ENCODE measurements at regions not wholly inside any gene's neighbourhood (a gene's known extent, or its start where the extent isn't known, plus 50 kb on each side); places are given as distances from the start of the nearest gene placed in this dataset.

DNA sequence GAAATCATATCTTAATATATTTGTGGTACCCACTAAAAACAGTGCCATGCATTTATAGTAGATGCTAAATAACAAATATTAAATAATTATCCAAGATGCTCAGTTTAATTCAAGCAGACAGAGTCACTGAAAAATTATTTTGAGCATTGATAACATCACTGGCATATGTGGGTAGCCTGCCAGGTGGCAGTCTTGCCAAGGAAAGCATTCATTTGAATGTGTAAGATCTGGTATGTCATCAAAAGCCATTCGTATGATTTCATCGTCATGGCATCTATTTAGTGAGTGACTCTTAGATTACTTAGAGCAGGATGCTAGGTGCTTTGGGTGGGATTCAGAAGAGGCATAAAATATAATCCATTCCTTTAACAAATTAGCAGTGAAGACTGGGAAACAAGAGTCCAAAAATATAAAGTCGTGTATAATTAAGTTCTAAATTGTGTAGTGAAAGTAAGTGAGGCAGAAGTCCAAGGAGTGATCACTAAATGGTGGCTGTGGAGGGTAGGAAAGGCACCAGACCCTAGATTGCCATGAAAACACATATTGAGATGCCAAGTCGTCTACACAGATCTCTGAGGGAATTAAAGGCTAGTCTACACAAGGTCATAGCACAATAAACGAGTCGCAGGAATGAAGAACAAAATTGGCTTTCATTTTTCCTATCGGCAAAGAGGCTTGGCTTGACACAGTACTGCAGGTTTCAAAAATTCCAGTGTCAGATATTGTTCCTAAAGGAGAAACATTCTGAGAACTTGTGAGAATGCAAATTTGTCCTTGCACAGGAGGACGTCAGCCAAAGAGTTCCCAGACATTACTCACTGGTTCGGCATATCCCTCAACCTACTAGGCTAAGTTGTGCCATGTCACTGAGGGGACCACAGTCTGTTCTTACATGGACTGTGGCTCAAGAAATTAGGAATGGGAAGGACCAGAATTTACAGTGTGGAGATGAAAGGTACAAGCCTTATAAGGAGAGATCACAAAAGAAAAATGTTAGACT, 130.8 kb downstream of the LYPLAL1 start:
- peak; percentile 19 for DNase-seq

- DNase-seq: no peak
Observed at GRCh38 chr1:219302697-219303096, 129.0 kb downstream of the LYPLAL1 start.

DNA sequence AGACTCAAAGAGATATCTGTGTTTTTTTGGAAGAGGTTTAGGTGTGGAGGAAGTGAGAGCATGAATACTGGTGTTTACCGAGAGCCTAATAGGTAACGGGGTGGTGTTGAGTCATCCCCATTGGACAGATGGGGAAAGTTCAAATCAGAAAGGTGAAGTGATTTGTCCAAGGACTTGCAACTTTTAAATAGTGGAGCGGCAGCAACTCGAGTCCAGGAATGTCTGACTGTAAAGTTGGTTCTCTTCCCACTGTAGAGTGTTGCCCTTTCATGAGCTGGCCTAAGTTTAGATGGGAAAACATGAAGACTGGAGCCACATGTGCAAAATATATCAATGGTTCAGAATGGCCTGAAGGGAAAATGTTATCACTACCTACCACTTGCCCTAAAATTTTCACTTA, 125.7 kb downstream of the LYPLAL1 start:
- DNase-seq: no peak

- DNase-seq: no peak
Observed at GRCh38 chr1:219298571-219299148, 125.0 kb downstream of the LYPLAL1 start.

DNA sequence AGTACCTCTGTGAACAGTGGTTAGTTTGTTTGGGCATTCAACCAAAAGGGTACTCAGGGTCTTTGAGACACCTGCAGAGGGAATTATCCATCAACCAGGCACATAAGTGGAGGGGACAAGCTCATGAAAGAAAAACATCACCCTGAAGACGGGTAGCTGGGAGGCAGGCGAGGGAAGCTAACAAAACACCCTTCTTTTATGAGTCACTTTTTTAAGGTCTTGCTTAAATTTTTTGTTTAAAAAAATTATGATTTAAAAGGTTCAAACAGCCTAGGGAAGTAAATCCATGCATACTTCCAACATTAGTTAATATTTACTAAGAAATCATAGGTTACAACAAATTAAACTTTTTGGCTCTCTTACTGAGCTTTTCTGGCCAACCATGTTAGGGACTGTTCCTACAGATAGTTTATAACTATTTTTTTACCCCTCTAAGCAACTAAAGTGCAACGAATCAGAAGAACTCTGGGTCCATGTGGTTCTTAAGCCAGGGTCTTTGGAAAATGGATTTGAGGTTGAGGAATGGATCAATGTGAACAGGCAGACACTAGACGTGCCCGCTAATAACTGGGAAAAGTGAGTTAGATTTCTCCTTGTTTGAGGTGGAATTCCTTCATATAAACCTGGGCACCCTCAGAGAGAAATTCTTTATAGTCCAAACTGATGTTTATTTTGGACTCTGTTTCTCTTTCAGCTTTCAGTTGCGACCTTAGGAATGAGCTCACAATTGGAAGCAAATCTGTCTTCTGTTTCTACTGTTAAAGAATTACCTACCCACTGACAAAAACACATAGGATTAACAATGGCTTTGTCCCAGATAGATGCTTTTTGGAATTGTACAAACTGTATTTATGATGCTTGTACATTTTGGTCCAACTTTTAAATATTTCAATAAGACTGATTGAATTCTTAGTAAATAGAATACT, 123.0 kb downstream of the LYPLAL1 start:
- DNase-seq: peak; percentile 96

DNA sequence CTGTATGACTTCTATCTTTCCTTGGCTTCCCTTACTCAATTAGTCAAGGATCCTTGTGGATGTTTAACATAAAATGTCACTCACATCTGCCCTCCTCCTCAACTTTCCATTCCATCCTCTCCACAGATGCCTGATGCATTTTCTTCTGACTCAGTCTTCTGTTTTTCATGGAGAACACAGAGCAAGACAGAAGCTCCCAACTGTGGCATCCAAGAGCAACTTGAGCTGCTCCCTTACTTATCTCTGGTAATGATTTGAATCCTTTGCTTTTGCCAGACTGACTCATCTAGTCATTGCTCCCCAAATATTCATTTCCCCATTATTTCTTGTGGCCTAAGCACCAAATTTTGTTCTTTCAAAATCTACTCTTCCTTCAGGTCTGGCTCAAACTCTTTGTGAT, 120.6 kb downstream of the LYPLAL1 start:
- DNase-seq: no peak

- no peak for DNase-seq
Observed at GRCh38 chr1:219293410-219293809, 119.7 kb downstream of the LYPLAL1 start.

- DNase-seq: no peak
Observed at GRCh38 chr1:219292999-219293398, 119.3 kb downstream of the LYPLAL1 start.

GRCh38 chr1:219292341-219292740, 118.7 kb downstream of the LYPLAL1 start:
- DNase-seq: no peak

DNA sequence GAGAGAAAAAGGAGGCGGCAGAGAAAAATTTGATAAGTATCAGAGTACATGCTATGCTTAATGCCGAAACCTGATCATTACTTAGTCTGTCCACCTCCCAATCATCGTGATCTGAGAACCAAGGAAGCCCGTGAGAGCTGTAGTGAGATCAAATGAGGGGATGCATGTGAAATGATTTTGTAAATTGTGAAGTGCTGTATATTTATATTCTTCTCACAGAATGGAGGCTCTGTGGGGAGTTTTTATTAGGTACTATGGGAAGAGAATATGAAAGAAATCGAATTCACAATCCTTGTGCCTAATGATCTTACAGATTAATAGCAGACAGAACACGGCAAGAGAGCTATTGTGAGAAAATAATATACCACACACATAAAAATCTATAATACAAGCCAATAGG, 115.5 kb downstream of the LYPLAL1 start:
- no peak for DNase-seq

DNA sequence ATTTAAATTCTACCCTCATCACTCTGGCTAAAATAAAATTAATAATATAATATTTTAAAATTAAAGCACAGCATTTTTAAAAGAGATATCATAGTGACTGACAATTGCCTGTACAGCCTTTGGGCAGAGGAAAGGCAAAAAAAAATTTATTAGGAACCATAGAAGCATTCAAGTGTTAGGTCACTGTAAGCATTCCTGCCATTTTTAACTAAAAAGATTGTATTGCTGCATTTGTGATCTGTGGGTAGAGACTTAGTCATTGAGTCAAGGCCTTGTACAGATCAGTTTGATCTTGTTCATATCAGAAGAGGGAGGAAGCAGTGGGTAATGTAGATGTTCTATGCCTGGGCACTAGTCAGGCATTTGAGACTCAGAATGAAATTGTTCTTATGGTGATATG, 109.9 kb downstream of the LYPLAL1 start:
- no peak for DNase-seq

DNA sequence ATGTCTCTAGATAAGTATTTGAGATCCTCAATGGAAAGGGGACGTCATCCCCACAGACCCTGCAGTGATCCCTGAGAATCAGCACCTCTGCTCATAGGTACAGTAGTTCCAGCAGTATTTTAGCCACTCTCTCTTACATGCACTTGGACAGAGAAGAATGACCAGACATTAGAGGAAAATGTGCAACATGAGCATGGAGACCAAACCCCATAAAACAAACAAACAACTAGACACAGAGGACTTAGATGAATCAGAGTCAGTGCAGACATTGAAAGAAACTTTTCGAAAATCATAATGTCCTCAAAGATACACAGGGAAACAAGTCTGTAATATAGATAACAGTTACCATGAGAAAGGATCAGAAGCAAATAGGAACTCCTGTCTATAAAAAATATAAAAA, 108.2 kb downstream of the LYPLAL1 start:
- DNase-seq: no peak

DNA sequence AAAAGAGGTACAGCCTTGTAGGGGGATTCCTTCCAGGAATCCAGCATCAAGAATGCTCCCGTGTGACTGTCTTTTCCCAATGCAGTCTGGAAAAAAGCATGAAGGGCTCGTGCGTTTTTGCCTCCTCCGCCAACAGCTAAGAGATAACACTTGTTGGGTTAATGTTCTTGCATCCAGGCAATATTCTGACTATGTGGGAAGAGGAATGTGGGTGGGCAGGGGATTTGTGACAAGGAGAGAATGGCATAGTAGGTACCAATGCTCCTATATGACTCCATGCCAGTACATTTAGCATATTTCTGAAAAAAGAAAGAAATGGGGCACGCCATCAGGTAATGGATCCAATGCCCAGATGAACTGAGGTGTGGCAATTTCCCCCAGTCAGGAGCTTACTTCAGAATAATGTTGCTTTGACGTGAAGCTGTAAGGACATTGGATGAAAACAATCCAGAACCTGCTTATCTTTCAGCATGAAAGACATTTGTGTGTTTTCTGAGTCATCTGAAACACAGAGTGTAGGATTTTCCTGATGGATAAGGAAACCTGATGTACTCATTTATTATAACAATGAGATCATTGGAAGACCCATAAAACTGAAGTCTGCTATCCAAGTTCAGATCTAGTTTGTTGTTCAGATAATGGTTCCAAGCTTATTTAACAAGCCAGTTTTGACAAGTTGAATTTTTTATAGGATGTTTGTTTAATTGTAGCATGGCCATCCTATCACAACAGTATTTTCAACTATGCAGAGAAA, 105.5 kb downstream of the LYPLAL1 start:
- no peak for DNase-seq

DNA sequence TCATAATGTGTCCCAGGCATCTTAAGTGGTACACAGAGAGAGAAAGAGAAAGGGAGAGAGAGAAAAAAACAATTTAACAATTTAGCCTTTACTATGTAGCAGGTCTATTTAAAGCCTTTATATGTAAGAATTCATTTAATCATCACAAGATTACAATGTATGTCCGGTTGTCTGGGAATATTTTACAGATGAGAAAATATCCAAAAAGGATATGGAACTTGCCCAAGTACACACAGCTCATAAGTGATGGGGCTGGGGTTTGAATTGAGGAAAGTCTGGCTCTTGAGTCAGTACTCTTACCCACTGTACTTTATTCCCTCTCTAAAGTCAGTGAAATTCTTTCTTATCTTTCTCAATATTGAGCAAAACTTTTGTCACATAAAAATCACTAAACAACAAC, 104.6 kb downstream of the LYPLAL1 start:
- no peak for DNase-seq

- no peak for DNase-seq
Observed at GRCh38 chr1:219277304-219278105, 103.8 kb downstream of the LYPLAL1 start.

- peak; percentile 92 for DNase-seq
Observed at GRCh38 chr1:219276049-219276738, 102.5 kb downstream of the LYPLAL1 start.

- DNase-seq: no peak
Observed at GRCh38 chr1:219273088-219273686, 99.5 kb downstream of the LYPLAL1 start.

DNA sequence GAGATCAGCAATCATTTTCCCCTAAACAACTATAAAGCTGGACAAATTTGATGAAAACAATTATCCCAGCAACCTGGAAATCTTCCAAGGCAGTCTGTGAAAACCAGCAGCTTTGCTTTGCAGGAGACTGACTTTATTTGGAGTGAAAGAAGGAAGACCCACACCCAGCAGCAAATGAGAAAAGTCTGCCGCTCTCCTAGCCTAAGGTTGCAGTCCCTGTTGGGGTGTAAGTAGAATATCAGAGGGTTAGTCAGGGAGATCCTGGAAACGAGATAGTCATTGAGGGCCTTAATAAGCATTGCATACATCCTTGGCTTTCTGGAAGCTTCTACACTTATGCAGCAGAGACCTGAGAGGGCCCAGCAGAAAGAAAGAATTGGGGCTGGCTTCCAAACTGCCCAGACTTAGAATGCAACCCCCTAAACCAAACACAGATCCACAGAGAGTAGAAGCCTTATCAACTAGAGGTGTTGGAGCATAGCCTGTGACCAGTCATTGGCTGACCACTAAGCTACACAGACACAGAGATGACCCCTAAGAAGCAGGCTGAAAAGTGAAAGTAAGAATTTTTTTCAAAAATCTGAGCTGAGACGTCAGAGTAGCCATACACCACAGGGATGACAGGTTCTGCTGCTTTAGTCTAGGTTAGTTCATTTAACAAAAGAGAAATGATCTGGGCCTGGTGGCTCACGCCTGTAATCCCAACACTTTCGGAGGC, 98.3 kb downstream of the LYPLAL1 start:
- peak; percentile 72 for DNase-seq

DNA sequence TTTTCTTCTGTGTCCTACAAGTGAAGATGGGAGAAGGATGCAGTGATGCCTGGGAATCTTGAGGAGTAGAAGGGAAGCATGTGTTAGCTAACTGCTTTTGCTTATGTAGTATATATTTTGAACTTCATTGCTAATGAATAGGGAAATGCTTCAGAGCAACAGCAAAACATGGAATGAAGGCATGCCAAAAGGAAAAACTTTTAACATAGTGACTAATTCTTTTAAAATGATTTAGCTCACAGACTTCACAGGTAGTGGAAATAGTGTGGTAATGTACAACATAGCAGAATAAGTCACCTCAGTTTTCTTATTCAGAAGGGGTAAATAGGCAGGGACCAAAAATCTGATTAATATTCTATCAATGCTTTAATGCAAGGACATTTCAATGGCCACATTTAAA, 95.5 kb downstream of the LYPLAL1 start:
- DNase-seq: no peak

GRCh38 chr1:219266524-219266923, 92.8 kb downstream of the LYPLAL1 start:
- no peak for DNase-seq

Data from NCI-H1105 treated with DMSO at 0.1 percent for 48 hours (cell line).